Endothelial cell (in vitro differentiated cells): ENCODE measurements at regions not wholly inside any gene's neighbourhood (a gene's known extent, or its start where the extent isn't known, plus 50 kb on each side); places are given as distances from the start of the nearest gene placed in this dataset.

ENCODE experiments used
- DNase-seq: peaks from one replicate; pipeline ENCODE4 v3.0.0; 2021; ENCODE audit warnings: low spot score
- H3K27ac Mint-ChIP-seq: one replicate; pipeline ENCODE4 v1.8.0; 2021; ENCODE audit warnings: mixed read lengths, inconsistent platforms; ENCODE audit not compliant: unreplicated experiment
- H3K27me3 Mint-ChIP-seq: one replicate; pipeline ENCODE4 v1.8.0; 2021; ENCODE audit warnings: mild to moderate bottlenecking, moderate library complexity, mixed read lengths, inconsistent platforms; ENCODE audit not compliant: unreplicated experiment
- H3K36me3 Mint-ChIP-seq: one replicate; pipeline ENCODE4 v1.8.0; 2021; ENCODE audit warnings: mild to moderate bottlenecking, low read depth, mixed read lengths, inconsistent platforms; ENCODE audit not compliant: unreplicated experiment
- H3K4me1 Mint-ChIP-seq: one replicate; pipeline ENCODE4 v1.8.0; 2021; ENCODE audit warnings: mild to moderate bottlenecking, mixed read lengths, inconsistent platforms; ENCODE audit not compliant: unreplicated experiment
- H3K4me3 Mint-ChIP-seq: one replicate; pipeline ENCODE4 v1.8.0; 2021; ENCODE audit warnings: mild to moderate bottlenecking, mixed read lengths, inconsistent platforms; ENCODE audit not compliant: unreplicated experiment
- H3K9me3 Mint-ChIP-seq: one replicate; pipeline ENCODE4 v1.8.0; 2021; ENCODE audit warnings: mixed read lengths, inconsistent platforms; ENCODE audit not compliant: unreplicated experiment
- TF ChIP-seq, protein P1 (sequence below): fragments of 200-600 bp; sonication (generic); IDR thresholded peaks from one replicate; pipeline ENCODE4 v1.5.0; 2021; ENCODE audit warnings: antibody characterized with exemption; ENCODE audit not compliant: unreplicated experiment

DNA sequence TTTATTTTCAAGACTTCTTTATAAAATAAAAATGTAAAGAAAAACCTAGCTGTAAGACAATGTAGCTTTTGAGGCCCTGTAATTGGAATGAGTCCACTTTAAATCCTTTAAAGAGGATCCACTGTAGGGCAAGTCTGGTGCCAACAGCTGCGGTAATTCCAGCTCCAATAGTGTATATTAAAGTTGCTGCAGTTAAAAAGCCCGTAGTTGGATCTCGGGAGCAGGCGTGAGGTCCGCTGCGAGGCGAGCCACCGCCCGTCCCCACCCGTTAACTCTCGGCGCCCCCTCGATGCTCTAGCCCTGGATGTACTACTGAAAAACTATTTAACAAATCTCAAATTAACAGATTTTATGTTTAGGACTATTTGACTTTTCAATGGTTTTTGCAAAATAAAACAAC, 414.7 kb upstream of the SEMA3C start:
- no peak for DNase-seq
- no peaks in the 10 kb centered on the region for H3K36me3 Mint-ChIP-seq
- no peaks in the 10 kb centered on the region for H3K4me1 Mint-ChIP-seq
- no peak overlapping the region for H3K4me3 Mint-ChIP-seq
- H3K27me3 Mint-ChIP-seq, result peaks cover 1% of the 10 kb centered on the region
- H3K27ac Mint-ChIP-seq, result no peak overlapping the region
- TF ChIP-seq, protein P1, sequence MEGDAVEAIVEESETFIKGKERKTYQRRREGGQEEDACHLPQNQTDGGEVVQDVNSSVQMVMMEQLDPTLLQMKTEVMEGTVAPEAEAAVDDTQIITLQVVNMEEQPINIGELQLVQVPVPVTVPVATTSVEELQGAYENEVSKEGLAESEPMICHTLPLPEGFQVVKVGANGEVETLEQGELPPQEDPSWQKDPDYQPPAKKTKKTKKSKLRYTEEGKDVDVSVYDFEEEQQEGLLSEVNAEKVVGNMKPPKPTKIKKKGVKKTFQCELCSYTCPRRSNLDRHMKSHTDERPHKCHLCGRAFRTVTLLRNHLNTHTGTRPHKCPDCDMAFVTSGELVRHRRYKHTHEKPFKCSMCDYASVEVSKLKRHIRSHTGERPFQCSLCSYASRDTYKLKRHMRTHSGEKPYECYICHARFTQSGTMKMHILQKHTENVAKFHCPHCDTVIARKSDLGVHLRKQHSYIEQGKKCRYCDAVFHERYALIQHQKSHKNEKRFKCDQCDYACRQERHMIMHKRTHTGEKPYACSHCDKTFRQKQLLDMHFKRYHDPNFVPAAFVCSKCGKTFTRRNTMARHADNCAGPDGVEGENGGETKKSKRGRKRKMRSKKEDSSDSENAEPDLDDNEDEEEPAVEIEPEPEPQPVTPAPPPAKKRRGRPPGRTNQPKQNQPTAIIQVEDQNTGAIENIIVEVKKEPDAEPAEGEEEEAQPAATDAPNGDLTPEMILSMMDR, result no peak
- H3K9me3 Mint-ChIP-seq, result no peaks in the 10 kb centered on the region

DNA sequence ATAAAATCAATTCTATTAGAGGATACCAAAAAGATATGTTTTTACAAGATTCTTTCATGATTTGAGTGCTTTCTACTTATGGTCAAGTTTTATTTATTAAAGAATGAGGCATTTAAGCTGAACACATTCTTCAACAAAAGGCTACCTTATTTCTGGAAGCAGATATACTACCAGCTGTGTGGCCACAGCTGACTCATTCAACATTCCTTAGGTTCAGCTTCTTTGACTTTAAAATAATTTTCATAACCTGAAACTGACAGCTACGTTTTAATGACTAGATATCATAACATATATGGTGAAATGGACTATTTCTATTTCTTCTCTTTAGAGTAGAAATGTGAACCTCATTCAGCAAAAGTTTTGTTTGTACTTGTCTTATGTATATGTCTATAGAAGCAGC, 414.2 kb upstream of the SEMA3C start:
- DNase-seq, result no peak
- Mint-ChIP-seq H3K9me3 (no peaks in the 10 kb centered on the region), H3K4me3 (no peak overlapping the region), H3K27ac (no peak overlapping the region), H3K4me1 (no peaks in the 10 kb centered on the region), H3K27me3 (peaks cover 1% of the 10 kb centered on the region), H3K36me3 (no peaks in the 10 kb centered on the region)
- TF ChIP-seq, protein P1, result no peak

GRCh38 chr7:81331061-81332018, 412.5 kb upstream of the SEMA3C start:
- Mint-ChIP-seq H3K27me3 (peaks cover 1% of the 10 kb centered on the region), H3K27ac (no peak overlapping the region), H3K9me3 (no peaks in the 10 kb centered on the region), H3K4me1 (peaks cover 7% of the 10 kb centered on the region), H3K36me3 (no peaks in the 10 kb centered on the region), H3K4me3 (no peak overlapping the region)
- no peak for DNase-seq
- TF ChIP-seq, protein P1, result no peak

GRCh38 chr7:81330108-81330507, 411.3 kb upstream of the SEMA3C start:
- Mint-ChIP-seq H3K27ac (no peak overlapping the region), H3K27me3 (no peaks in the 10 kb centered on the region), H3K9me3 (no peaks in the 10 kb centered on the region), H3K4me3 (no peak overlapping the region), H3K4me1 (peaks cover 7% of the 10 kb centered on the region), H3K36me3 (no peaks in the 10 kb centered on the region)
- TF ChIP-seq, protein P1, result no peak
- DNase-seq, result no peak
